Kidney (tissue), 13 donors: ENCODE measurements at regions not wholly inside any gene's neighbourhood (a gene's known extent, or its start where the extent isn't known, plus 50 kb on each side); places are given as distances from the start of the nearest gene placed in this dataset.

Experiments used
- DNase-seq, 5 donors: peaks; one replicate each; pipeline ENCODE4 v3.0.0-alpha.2; 2013 to 2020
- FAIRE-seq: peaks from 2 replicates; lab custom pipeline; 2012; peaks lifted over from hg19 to GRCh38; lab: Jason Lieb, UNC
- H3K27ac ChIP-seq, 2 donors: one replicate each; pipeline ENCODE4 v1.7.0; 2013; ENCODE audit warnings: low read depth in 2 of 2, low read length in 2 of 2, inconsistent platforms in 1 of 2
- H3K27me3 ChIP-seq: one replicate; pipeline ENCODE4 v1.7.1; 2013; ENCODE audit warnings: low read length, inconsistent platforms; ENCODE audit not compliant: control insufficient read depth, insufficient read depth
- H3K36me3 ChIP-seq, 3 donors: one replicate each; pipeline versions ENCODE4 v1.7.0 to v1.7.1; 2013; ENCODE audit warnings: low read length in 3 of 3, control low read depth in 1 of 3, inconsistent platforms in 1 of 3; ENCODE audit not compliant: insufficient read depth in 3 of 3, control insufficient read depth in 2 of 3
- H3K4me1 ChIP-seq, 3 donors: one replicate each; pipeline versions ENCODE4 v1.7.0 to v1.7.1; 2013; ENCODE audit warnings: low read length in 3 of 3, inconsistent platforms in 1 of 3, low read depth in 1 of 3; ENCODE audit not compliant: control insufficient read depth in 2 of 3, insufficient read depth in 2 of 3
- H3K4me3 ChIP-seq, 3 donors: one replicate each; pipeline versions ENCODE4 v1.7.0 to v1.8.1; 2013; ENCODE audit warnings: low read length in 3 of 3, control low read depth in 1 of 3, inconsistent platforms in 1 of 3
- H3K9ac ChIP-seq, 3 donors: one replicate each; pipeline versions ENCODE4 v1.7.0 to v1.7.1; 2013; ENCODE audit warnings: low read length in 3 of 3, control low read depth in 1 of 3, inconsistent platforms in 1 of 3
- H3K9me3 ChIP-seq, 3 donors: one replicate each; pipeline versions ENCODE4 v1.7.0 to v1.7.1; 2013; ENCODE audit warnings: low read length in 3 of 3, control low read depth in 1 of 3, inconsistent platforms in 1 of 3; ENCODE audit not compliant: control insufficient read depth in 2 of 3, insufficient read depth in 1 of 3
- intact Hi-C: fragments of 100-400 bp; cut with DNase I; formaldehyde crosslinking; loops from one replicate; pipeline ENCODE4 v1.11.1; 2022
- TF ChIP-seq, protein P1 (sequence below): IDR thresholded peaks from 3 replicates; pipeline ENCODE4 v1.5.1; 2012; ENCODE audit warnings: mild to moderate bottlenecking, moderate library complexity, borderline replicate concordance; ENCODE audit not compliant: insufficient read depth; ENCODE audit errors: extremely low read depth
- donor health status: control.
- donor health status: control.
- donor health status: control.
- donor health status: control.
- donor health status: control.
- donor health status: DM: yes; HTN: yes; CAD: no.
- donor health status: Normal renal cell carcinoma (clear cell type).

DNA sequence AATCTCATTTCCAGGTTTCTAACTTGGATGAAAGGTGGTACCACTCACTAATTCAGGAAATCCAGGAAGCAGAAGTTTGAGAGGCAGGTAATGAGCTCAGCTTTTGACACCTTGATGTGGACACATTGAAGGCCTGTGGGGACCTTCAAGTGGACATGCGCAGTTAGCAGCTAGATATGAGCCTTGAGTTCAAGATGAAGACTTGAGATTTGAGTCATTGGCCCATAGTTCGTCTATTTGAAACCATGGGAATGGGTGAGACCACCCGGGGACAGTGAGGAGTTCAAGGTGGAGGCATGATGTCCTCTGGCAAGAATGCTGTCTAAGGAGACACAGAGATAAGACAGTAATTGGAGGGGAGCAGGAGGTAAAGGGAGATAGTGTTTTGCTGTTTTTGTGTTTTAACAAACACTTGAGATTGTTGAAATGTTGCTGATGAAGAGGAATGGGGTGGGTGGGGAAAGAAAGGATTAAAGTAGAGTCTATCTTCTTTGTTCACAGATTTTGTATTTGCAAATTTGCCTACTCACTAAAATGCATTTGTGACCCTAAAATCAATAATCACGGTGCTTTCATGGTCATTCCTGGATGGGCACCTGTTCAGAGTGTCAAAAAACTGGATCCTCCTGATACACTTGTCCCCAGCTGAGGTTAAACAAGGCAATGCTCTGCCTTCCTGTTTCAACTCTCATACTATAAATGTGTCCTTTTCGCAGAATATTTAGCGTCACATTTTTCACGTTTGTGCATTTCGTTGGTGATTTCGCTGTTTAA, 69.5 kb upstream of the PLXNC1 start:
- FAIRE-seq (no peak), DNase-seq (no peak)
- Histone ChIP-seq H3K36me3 (no peaks in the 10 kb centered on the region), H3K9me3 (no peaks in the 10 kb centered on the region), H3K4me1 (peaks cover 0 to 7% (median 0%) of the 10 kb centered on the region in 3 donors), H3K27ac (no peak overlapping the region), H3K4me3 (no peak overlapping the region), H3K27me3 (no peaks in the 10 kb centered on the region), H3K9ac (no peak overlapping the region)
- intact Hi-C loops: no loop called here
- TF ChIP-seq, protein P1, sequence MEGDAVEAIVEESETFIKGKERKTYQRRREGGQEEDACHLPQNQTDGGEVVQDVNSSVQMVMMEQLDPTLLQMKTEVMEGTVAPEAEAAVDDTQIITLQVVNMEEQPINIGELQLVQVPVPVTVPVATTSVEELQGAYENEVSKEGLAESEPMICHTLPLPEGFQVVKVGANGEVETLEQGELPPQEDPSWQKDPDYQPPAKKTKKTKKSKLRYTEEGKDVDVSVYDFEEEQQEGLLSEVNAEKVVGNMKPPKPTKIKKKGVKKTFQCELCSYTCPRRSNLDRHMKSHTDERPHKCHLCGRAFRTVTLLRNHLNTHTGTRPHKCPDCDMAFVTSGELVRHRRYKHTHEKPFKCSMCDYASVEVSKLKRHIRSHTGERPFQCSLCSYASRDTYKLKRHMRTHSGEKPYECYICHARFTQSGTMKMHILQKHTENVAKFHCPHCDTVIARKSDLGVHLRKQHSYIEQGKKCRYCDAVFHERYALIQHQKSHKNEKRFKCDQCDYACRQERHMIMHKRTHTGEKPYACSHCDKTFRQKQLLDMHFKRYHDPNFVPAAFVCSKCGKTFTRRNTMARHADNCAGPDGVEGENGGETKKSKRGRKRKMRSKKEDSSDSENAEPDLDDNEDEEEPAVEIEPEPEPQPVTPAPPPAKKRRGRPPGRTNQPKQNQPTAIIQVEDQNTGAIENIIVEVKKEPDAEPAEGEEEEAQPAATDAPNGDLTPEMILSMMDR: no peak

DNA sequence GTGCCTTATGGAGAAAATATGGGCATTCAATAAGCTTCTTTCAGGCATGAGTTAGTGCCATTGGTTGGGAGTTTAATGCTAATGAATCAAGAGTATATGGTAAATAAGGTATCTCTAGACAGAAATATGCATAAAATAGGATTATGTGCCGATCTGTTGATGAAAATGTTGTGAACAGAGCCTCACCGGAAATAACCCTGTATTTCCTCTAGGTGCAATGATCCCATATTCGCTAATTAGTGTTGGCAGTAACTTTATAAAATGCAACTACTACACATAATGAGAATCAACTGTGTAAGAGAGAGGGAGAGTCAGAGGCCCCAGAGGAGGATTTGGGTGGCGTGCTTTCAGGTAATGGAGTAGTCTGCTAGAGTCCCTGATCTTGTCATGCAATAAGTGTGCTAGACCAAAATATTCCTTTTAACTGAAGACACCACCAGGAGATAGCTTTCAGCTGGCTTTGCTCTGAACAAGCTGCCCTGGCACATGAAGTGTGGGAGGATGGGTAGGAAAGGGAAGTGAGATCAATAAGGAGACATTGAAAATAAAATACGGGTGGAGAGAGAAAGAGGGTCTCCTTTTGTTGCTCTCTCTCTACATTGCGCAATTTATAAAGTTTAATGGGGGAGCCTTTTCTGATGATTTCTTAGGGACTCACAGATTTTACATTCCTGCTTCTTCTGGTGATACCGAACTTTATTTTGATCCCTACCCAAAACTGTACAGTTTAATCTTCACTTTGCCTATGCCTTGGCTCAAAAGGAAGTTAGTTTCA, 68.6 kb upstream of the PLXNC1 start:
- H3K27me3 ChIP-seq: no peaks in the 10 kb centered on the region
- no peak overlapping the region for H3K27ac ChIP-seq
- no peak overlapping the region for H3K4me3 ChIP-seq
- peaks cover 0 to 7% (median 0%) of the 10 kb centered on the region in 3 donors for H3K4me1 ChIP-seq
- DNase-seq (no peak), FAIRE-seq (no peak)
- TF ChIP-seq, protein P1: no peak
- H3K9ac ChIP-seq: no peak overlapping the region
- no peaks in the 10 kb centered on the region for H3K9me3 ChIP-seq
- intact Hi-C loops: no loop called here
- no peaks in the 10 kb centered on the region for H3K36me3 ChIP-seq

DNA sequence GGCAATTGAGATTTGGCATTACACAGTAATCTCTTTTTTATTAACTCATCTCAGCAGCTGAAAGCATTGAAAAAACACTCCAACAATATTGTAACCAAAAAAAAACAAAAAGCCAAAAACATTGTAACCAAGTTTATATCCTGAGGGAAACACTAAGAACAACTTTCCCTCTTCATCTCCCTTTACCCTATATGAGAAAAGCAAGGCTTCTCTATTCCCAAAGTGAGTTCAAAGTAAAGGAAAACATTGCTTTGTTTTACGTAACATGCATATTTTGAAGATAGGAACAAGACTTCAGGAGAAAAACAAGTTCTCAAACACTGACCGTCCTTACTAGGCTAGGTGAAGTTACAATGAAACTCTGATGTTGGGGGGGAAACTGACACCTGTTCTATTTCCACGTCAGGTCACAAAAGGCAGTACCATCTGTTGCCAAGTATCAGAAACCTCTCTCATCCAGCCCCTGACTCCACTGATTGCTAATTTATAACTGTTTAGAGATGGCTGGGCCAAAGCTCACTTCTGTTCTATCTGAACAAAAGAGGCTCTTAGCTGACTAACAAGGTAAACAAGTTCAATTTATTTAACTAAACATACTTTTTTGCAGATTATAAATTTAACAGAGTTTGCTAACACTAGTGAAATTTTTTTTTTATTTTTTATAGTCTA, 67.9 kb upstream of the PLXNC1 start:
- Histone ChIP-seq H3K36me3 (no peaks in the 10 kb centered on the region), H3K27me3 (no peaks in the 10 kb centered on the region), H3K27ac (no peak overlapping the region), H3K4me1 (peaks cover 0 to 7% (median 0%) of the 10 kb centered on the region in 3 donors), H3K9me3 (no peaks in the 10 kb centered on the region), H3K9ac (no peak overlapping the region), H3K4me3 (no peak overlapping the region)
- TF ChIP-seq, protein P1: no peak
- intact Hi-C loops: no loop called here
- FAIRE-seq (no peak), DNase-seq (no peak)
